DOHH2 (cell line): ENCODE measurements at regions not wholly inside any gene's neighbourhood (a gene's known extent, or its start where the extent isn't known, plus 50 kb on each side); places are given as distances from the start of the nearest gene placed in this dataset.
A peak's percentile ranks its signal among the peaks of the same experiment; 100 is the strongest.

Source experiments
- H3F3A ChIP-seq: fragments of 200-600 bp; sonication (generic), shearing (Covaris generic); 2 replicates; pipeline ENCODE4 v1.6.0; 2016; ENCODE audit warnings: antibody characterized with exemption, mild to moderate bottlenecking; ENCODE audit not compliant: control insufficient read depth, insufficient read depth
- H3K27ac ChIP-seq: fragments of 200-600 bp; sonication (generic); 2 replicates; pipeline ENCODE4 v1.5.1; 2014; ENCODE audit warnings: low read depth, mild to moderate bottlenecking, low read length, moderate library complexity
- H3K27me3 ChIP-seq: fragments of 200-600 bp; sonication (generic); 2 replicates; pipeline ENCODE4 v1.6.1; 2014; ENCODE audit warnings: mild to moderate bottlenecking, low read length, mixed read lengths; ENCODE audit not compliant: control insufficient read depth
- H3K36me3 ChIP-seq: fragments of 200-600 bp; sonication (generic); 2 replicates; pipeline ENCODE4 v1.6.1; 2014; ENCODE audit warnings: mild to moderate bottlenecking, low read length, moderate library complexity, mixed read lengths; ENCODE audit not compliant: control insufficient read depth
- H3K4me1 ChIP-seq: fragments of 200-600 bp; sonication (generic); 2 replicates; pipeline ENCODE4 v1.6.1; 2014; ENCODE audit warnings: mild to moderate bottlenecking, low read length, mixed read lengths; ENCODE audit not compliant: control insufficient read depth
- H3K4me2 ChIP-seq: fragments of 200-600 bp; sonication (generic); 2 replicates; pipeline ENCODE4 v1.6.0; 2014; ENCODE audit warnings: mild to moderate bottlenecking, low read length, moderate library complexity
- H3K4me3 ChIP-seq: fragments of 200-600 bp; sonication (generic); 2 replicates; pipeline ENCODE4 v1.5.1; 2014; ENCODE audit warnings: mild to moderate bottlenecking, low read length, mixed read lengths
- H3K79me2 ChIP-seq: fragments of 200-600 bp; sonication (generic); 2 replicates; pipeline ENCODE4 v1.6.1; 2014; ENCODE audit warnings: mild to moderate bottlenecking, low read length, mixed read lengths; ENCODE audit not compliant: control insufficient read depth
- H3K9me2 ChIP-seq: fragments of 200-600 bp; sonication (generic); replicated peaks from 2 replicates; pipeline ENCODE4 v1.6.1; 2014; ENCODE audit warnings: mild to moderate bottlenecking, low read length, mixed read lengths; ENCODE audit not compliant: control insufficient read depth
- H3K9me3 ChIP-seq: fragments of 200-600 bp; sonication (generic); 2 replicates; pipeline ENCODE4 v1.6.1; 2014; ENCODE audit warnings: antibody characterized with exemption, low read length, mixed read lengths; ENCODE audit not compliant: control insufficient read depth, insufficient read depth
- H4K20me1 ChIP-seq: fragments of 200-600 bp; sonication (generic); 2 replicates; pipeline ENCODE4 v1.6.0; 2014; ENCODE audit warnings: low read depth, mild to moderate bottlenecking, antibody characterized with exemption, low read length, moderate library complexity; ENCODE audit not compliant: control insufficient read depth, insufficient read depth
- EZH2phosphoT487 ChIP-seq: fragments of 200-600 bp; sonication (generic); IDR thresholded peaks from 2 replicates; pipeline ENCODE4 v1.6.1; 2017; ENCODE audit warnings: borderline replicate concordance, mild to moderate bottlenecking, antibody characterized with exemption, low read length, moderate library complexity, mixed read lengths
- TF ChIP-seq, protein P1 (sequence below): fragments of 200-600 bp; sonication (generic); IDR thresholded peaks from one replicate; pipeline ENCODE4 v1.5.1; 2014; ENCODE audit warnings: antibody characterized with exemption, mild to moderate bottlenecking, low read depth, low read length; ENCODE audit not compliant: poor library complexity, severe bottlenecking

GRCh38 chr6:143575901-143576426 lies 64.4 kb upstream of the FUCA2 start:
- no peak overlapping the region for H3K27ac ChIP-seq
- H3K36me3 ChIP-seq = no peaks in the 10 kb centered on the region
- no peaks in the 10 kb centered on the region for H3K4me1 ChIP-seq
- TF ChIP-seq EZH2phosphoT487 = no peak
- TF ChIP-seq, protein P1, sequence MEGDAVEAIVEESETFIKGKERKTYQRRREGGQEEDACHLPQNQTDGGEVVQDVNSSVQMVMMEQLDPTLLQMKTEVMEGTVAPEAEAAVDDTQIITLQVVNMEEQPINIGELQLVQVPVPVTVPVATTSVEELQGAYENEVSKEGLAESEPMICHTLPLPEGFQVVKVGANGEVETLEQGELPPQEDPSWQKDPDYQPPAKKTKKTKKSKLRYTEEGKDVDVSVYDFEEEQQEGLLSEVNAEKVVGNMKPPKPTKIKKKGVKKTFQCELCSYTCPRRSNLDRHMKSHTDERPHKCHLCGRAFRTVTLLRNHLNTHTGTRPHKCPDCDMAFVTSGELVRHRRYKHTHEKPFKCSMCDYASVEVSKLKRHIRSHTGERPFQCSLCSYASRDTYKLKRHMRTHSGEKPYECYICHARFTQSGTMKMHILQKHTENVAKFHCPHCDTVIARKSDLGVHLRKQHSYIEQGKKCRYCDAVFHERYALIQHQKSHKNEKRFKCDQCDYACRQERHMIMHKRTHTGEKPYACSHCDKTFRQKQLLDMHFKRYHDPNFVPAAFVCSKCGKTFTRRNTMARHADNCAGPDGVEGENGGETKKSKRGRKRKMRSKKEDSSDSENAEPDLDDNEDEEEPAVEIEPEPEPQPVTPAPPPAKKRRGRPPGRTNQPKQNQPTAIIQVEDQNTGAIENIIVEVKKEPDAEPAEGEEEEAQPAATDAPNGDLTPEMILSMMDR = no peak
- H3K79me2 ChIP-seq = no peaks in the 10 kb centered on the region
- no peaks in the 10 kb centered on the region for H3K9me3 ChIP-seq
- no peak overlapping the region for H3K4me2 ChIP-seq
- H3K27me3 ChIP-seq = peaks cover 3% of the 10 kb centered on the region; the same call in 1 of the 2 replicates
- H3K9me2 ChIP-seq = no peaks in the 10 kb centered on the region
- no peak overlapping the region for H3K4me3 ChIP-seq
- H3F3A ChIP-seq = no peaks in the 10 kb centered on the region
- no peaks in the 10 kb centered on the region for H4K20me1 ChIP-seq

GRCh38 chr6:143575440-143575839 lies 63.9 kb upstream of the FUCA2 start:
- no peaks in the 10 kb centered on the region for H3K36me3 ChIP-seq
- no peak overlapping the region for H3K27ac ChIP-seq
- no peaks in the 10 kb centered on the region for H3K9me3 ChIP-seq
- no peaks in the 10 kb centered on the region for H3K4me1 ChIP-seq
- H3K9me2 ChIP-seq = no peaks in the 10 kb centered on the region
- peaks cover 3% of the 10 kb centered on the region; the same call in 1 of the 2 replicates for H3K27me3 ChIP-seq
- H3K4me2 ChIP-seq = no peak overlapping the region
- no peaks in the 10 kb centered on the region for H4K20me1 ChIP-seq
- no peak overlapping the region for H3K4me3 ChIP-seq
- H3K79me2 ChIP-seq = no peaks in the 10 kb centered on the region
- H3F3A ChIP-seq = no peaks in the 10 kb centered on the region
- TF ChIP-seq, protein P1 = peak; percentile 78
- TF ChIP-seq EZH2phosphoT487 = no peak

GRCh38 chr6:143570147-143570853 lies 58.8 kb upstream of the FUCA2 start:
- H3K4me3 ChIP-seq = no peak overlapping the region
- no peak overlapping the region for H3K4me2 ChIP-seq
- H4K20me1 ChIP-seq = no peaks in the 10 kb centered on the region
- H3K27ac ChIP-seq = no peak overlapping the region
- peaks cover 7% of the 10 kb centered on the region for H3K27me3 ChIP-seq
- H3K9me2 ChIP-seq = no peaks in the 10 kb centered on the region
- H3K4me1 ChIP-seq = no peaks in the 10 kb centered on the region; the same call in 1 of the 2 replicates
- TF ChIP-seq, protein P1 = no peak
- no peaks in the 10 kb centered on the region for H3F3A ChIP-seq
- no peaks in the 10 kb centered on the region for H3K9me3 ChIP-seq
- H3K79me2 ChIP-seq = no peaks in the 10 kb centered on the region
- H3K36me3 ChIP-seq = no peaks in the 10 kb centered on the region
